ENCODE measurements at regions not wholly inside any gene's neighbourhood (a gene's known extent, or its start where the extent isn't known, plus 50 kb on each side); places are given as distances from the start of the nearest gene placed in this dataset.
"Not testable (repeated sequence)": the region's sequence is repeated elsewhere in the genome, so short reads cannot be mapped to it uniquely, and the experiment has no call there.

DNA sequence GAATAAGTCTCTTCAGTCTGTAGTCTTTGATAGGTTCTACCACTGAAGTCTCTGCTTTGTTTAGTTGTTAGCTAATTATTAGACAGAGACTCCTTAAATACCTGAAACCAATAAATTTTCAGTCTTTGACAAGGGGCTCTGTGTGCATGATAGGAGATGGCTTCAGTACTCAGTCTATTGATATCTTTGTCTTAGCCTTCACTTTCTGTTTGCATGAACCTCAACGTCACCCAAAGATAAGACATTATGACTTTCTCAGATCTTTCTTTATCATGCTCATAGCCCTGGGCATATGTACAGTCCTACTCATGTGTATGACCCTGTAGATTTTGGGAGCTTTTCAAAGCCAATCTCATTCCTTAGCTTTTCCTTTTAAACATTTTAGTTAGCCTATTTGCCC, 183.5 kb upstream of the GCFC2 start:
- Histone ChIP-seq H3K36me3 (ENCODE audit: low read depth, missing control alignments) (no peaks in the 10 kb centered on the region), H3K27me3 (no peaks in the 10 kb centered on the region), H3K4me3 (no peak overlapping the region), H3K9me3 (no peaks in the 10 kb centered on the region), H3K4me1 (no peaks in the 10 kb centered on the region), H3K27ac (no peak overlapping the region)
- intact Hi-C loops (cut with DNase I; ENCODE audit: low total_unique reads): no loop called here
- DNase-seq: no peak
- WGBS, 2 donors: 62 to 64% methylated on average over 1 of the region's 1 CpG
- no peak for TF ChIP-seq POLR2A (IDR thresholded peaks at IDR 0.05)
- TF ChIP-seq, protein P1, sequence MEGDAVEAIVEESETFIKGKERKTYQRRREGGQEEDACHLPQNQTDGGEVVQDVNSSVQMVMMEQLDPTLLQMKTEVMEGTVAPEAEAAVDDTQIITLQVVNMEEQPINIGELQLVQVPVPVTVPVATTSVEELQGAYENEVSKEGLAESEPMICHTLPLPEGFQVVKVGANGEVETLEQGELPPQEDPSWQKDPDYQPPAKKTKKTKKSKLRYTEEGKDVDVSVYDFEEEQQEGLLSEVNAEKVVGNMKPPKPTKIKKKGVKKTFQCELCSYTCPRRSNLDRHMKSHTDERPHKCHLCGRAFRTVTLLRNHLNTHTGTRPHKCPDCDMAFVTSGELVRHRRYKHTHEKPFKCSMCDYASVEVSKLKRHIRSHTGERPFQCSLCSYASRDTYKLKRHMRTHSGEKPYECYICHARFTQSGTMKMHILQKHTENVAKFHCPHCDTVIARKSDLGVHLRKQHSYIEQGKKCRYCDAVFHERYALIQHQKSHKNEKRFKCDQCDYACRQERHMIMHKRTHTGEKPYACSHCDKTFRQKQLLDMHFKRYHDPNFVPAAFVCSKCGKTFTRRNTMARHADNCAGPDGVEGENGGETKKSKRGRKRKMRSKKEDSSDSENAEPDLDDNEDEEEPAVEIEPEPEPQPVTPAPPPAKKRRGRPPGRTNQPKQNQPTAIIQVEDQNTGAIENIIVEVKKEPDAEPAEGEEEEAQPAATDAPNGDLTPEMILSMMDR (IDR thresholded peaks at IDR 0.05): no peak

DNA sequence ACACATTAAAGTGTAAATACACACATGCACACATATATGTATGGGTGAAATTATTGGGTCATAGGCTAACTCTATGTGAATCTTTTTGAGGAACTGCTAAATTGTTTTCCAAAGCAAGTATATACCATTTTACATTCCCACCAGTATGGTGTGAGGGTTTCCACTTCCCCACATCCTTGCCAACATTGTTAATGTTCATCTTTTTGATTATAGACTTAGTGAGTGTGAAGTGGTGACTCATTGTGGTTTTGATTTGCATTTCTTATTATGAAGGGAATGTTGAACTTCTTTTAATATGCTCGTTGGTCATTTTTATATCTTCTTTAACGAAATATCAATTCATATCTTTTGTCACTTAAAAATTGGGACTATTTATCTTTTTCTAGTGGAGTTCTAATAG, 181.8 kb upstream of the GCFC2 start:
- TF ChIP-seq, protein P1 (IDR thresholded peaks at IDR 0.05): no peak
- no peak for TF ChIP-seq POLR2A (IDR thresholded peaks at IDR 0.05)
- Histone ChIP-seq H3K27me3 (no peaks in the 10 kb centered on the region), H3K36me3 (ENCODE audit: low read depth, missing control alignments) (no peaks in the 10 kb centered on the region), H3K4me1 (no peaks in the 10 kb centered on the region), H3K27ac (no peak overlapping the region), H3K4me3 (no peak overlapping the region), H3K9me3 (no peaks in the 10 kb centered on the region)
- WGBS, 2 donors: 81 to 86% methylated on average over 2 of the region's 2 CpGs
- no peak for DNase-seq
- intact Hi-C loops (cut with DNase I; ENCODE audit: low total_unique reads): no loop called here

DNA sequence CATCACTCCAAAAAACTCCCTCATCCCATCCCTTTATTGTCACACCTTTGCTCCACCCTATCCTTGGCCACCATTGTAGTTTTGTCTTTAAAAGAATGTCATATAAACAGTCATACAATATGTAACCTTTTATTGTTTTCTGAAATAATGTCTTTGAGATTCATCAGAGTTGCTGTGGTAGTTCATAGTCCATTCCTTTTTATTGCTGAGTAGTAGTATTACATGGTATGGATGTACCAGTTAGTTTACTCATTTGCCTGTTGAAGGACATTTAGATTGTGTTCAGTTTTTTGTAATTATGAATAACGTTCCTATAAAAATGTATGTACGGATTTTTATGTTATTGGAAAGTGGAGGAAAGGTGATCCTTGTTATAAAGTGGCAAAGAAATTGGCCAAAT, 171.8 kb upstream of the GCFC2 start:
- Histone ChIP-seq H3K27me3 (no peaks in the 10 kb centered on the region), H3K4me1 (no peaks in the 10 kb centered on the region), H3K9me3 (no peaks in the 10 kb centered on the region), H3K27ac (no peak overlapping the region), H3K36me3 (ENCODE audit: low read depth, missing control alignments) (no peaks in the 10 kb centered on the region), H3K4me3 (no peak overlapping the region)
- intact Hi-C loops (cut with DNase I; ENCODE audit: low total_unique reads): no loop called here
- TF ChIP-seq, protein P1 (IDR thresholded peaks at IDR 0.05): no peak
- no peak for TF ChIP-seq POLR2A (IDR thresholded peaks at IDR 0.05)
- 84% methylated on average over 2 of the region's 2 CpGs for WGBS, 2 donors
- DNase-seq: no peak

DNA sequence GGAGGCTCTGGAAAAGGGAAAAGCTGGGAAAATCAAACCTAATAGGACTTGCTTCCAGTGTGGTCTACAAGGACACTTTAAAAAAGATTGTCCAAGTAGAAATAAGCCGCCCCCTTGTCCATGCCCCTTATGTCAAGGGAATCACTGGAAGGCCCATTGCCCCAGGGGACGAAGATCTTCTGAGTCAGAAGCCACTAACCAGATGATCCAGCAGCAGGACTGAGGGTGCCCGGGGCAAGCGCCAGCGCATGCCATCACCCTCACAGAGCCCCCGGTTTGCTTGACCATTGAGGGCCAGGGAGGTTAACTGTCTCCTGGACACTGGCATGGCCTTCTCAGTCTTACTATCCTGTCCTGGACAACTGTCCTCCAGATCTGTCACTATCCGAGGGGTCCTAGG, 164.9 kb upstream of the GCFC2 start:
- H3K9me3 ChIP-seq; H3K4me3 ChIP-seq; intact Hi-C loops (cut with DNase I; ENCODE audit: low total_unique reads); H3K36me3 ChIP-seq (ENCODE audit: low read depth, missing control alignments); H3K27ac ChIP-seq; H3K27me3 ChIP-seq; DNase-seq; H3K4me1 ChIP-seq: not testable (repeated sequence)
- WGBS, 2 donors: 98 to 100% methylated on average over 4 to 7 of the region's 7 CpGs

DNA sequence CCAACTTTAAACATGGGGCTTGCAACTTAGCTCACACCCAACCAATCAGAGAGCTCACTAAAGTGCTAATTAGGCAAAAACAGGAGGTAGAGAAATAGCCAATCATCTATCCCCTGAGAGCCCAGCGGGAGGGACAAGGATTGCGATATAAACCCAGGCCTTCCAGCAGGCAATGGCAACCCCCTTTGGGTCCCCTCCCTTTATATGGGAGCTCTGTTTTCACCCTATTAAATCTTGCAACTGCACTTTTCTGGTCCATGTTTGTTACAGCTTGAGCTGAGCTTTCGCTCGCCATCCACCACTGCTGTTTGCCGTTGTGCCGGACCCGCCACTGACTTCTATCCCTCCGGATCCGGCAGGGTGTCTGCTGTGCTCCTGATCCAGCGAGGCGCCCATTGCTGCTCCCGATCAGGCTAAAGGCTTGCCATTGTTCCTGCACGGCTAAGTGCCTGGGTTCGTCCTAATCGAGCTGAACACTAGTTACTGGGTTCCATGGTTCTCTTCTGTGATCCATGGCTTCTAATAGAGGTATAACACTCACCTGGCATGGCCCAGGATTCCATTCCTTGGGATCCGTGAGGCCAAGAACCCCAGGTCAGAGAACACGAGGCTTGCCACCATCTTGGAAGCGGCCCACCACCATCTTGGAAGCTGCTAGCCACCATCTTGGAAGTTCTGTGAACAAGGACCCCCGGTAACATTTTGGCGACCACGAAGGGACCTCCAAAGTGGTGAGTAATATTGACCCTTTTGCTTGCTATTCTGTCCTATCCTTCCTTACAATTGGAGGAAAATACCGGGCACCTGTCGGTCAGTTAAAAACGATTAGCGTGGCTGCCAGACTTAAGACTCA, 161.3 kb upstream of the GCFC2 start:
- WGBS, 2 donors: 85 to 97% methylated on average over 25 of the region's 25 CpGs
- H3K4me3 ChIP-seq; H3K36me3 ChIP-seq (ENCODE audit: low read depth, missing control alignments); H3K4me1 ChIP-seq; DNase-seq; H3K27me3 ChIP-seq; H3K27ac ChIP-seq; H3K9me3 ChIP-seq; intact Hi-C loops (cut with DNase I; ENCODE audit: low total_unique reads): not testable (repeated sequence)

DNA sequence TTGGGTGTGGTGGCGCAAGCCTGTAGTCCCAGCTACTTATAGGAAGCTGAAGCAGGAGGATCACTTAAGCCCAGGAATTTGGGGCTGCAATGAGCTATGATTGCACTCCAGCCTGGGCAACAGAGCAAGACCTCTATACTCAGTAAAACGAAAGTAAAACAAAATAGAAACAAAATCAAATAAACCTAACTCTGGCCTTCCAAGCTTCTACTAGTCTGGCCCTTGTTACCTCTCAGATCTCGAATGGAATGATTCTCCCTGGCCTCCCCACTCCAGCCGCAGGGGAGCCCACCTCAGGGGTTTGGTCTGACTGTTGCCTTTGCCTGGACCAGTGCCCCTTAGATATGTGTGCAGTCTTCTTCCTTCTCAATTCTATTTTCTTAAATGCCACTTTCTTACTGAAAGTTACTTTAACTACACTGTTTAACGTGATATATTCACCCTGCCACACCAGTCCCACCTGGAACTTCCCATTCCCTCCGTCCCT, 160.0 kb upstream of the GCFC2 start:
- H3K9me3 ChIP-seq: no peaks in the 10 kb centered on the region
- no peak for TF ChIP-seq POLR2A (IDR thresholded peaks at IDR 0.05)
- TF ChIP-seq, protein P1 (IDR thresholded peaks at IDR 0.05): no peak
- H3K27ac ChIP-seq: no peak overlapping the region
- DNase-seq: no peak
- no peaks in the 10 kb centered on the region for H3K4me1 ChIP-seq
- intact Hi-C loops (cut with DNase I; ENCODE audit: low total_unique reads): no loop called here
- 79 to 83% methylated on average over 6 of the region's 6 CpGs for WGBS, 2 donors
- H3K4me3 ChIP-seq: no peak overlapping the region
- H3K36me3 ChIP-seq (ENCODE audit: low read depth, missing control alignments): no peaks in the 10 kb centered on the region
- no peaks in the 10 kb centered on the region for H3K27me3 ChIP-seq
